ENCODE measurements at regions not wholly inside any gene's neighbourhood (a gene's known extent, or its start where the extent isn't known, plus 50 kb on each side); places are given as distances from the start of the nearest gene placed in this dataset.
A peak's percentile ranks its signal among the peaks of the same experiment; 100 is the strongest.
"Not testable (repeated sequence)": the region's sequence is repeated elsewhere in the genome, so short reads cannot be mapped to it uniquely, and the experiment has no call there.

GRCh38 chr3:171915275-171915674 lies 72.1 kb downstream of the TMEM212 start:
- DNase-seq: no peak

GRCh38 chr3:171916888-171917287 lies 73.7 kb downstream of the TMEM212 start:
- no peak for DNase-seq

- DNase-seq: not testable (repeated sequence)
These were observed 79.5 kb downstream of the TMEM212 start for GRCh38 chr3:171922629-171923028.

GRCh38 chr3:171923668-171924067 lies 80.5 kb downstream of the TMEM212 start:
- DNase-seq: not testable (repeated sequence)

GRCh38 chr3:171924864-171925263 lies 81.7 kb downstream of the TMEM212 start:
- not testable (repeated sequence) for DNase-seq

GRCh38 chr3:171932153-171932611 lies 89.0 kb downstream of the TMEM212 start:
- DNase-seq: no peak

GRCh38 chr3:171933441-171933840 lies 90.3 kb downstream of the TMEM212 start:
- no peak for DNase-seq

- DNase-seq: no peak
These were observed 92.3 kb downstream of the TMEM212 start for GRCh38 chr3:171935261-171936123.

GRCh38 chr3:171936191-171936841 lies 93.2 kb downstream of the TMEM212 start:
- peak; percentile 15 for DNase-seq

GRCh38 chr3:171939578-171939977 lies 96.4 kb downstream of the TMEM212 start:
- DNase-seq: no peak

- no peak for DNase-seq
These were observed 97.1 kb downstream of the TMEM212 start for GRCh38 chr3:171940151-171940649.

GRCh38 chr3:171943262-171944117 lies 95.9 kb upstream of the FNDC3B start:
- DNase-seq: no peak

GRCh38 chr3:171944118-171945016 lies 95.0 kb upstream of the FNDC3B start:
- DNase-seq: peak; percentile 49

- DNase-seq: no peak
These were observed 90.7 kb upstream of the FNDC3B start for GRCh38 chr3:171948674-171949073.

- DNase-seq: no peak
These were observed 89.8 kb upstream of the FNDC3B start for GRCh38 chr3:171949554-171949953.

GRCh38 chr3:171950373-171950772 lies 89.0 kb upstream of the FNDC3B start:
- peak; percentile 44 for DNase-seq

- no peak for DNase-seq
These were observed 87.8 kb upstream of the FNDC3B start for GRCh38 chr3:171951597-171951996.

- peak; percentile 30 for DNase-seq
These were observed 85.9 kb upstream of the FNDC3B start for GRCh38 chr3:171953301-171954022.

GRCh38 chr3:171954690-171955383 lies 84.5 kb upstream of the FNDC3B start:
- DNase-seq: peak; percentile 92

GRCh38 chr3:171955598-171955997 lies 83.8 kb upstream of the FNDC3B start:
- peak; percentile 16 for DNase-seq
